Adipocyte (in vitro differentiated cells): ENCODE measurements at regions not wholly inside any gene's neighbourhood (a gene's known extent, or its start where the extent isn't known, plus 50 kb on each side); places are given as distances from the start of the nearest gene placed in this dataset.
"Not testable (repeated sequence)": the region's sequence is repeated elsewhere in the genome, so short reads cannot be mapped to it uniquely, and the experiment has no call there.

Experiments
- DNase-seq: peaks from one replicate; pipeline ENCODE4 v3.0.0-alpha.2; 2015; ENCODE audit warnings: low read depth
- H3K27me3 ChIP-seq: replicated peaks from 2 replicates; pipeline ENCODE4 v1.7.0; 2013; ENCODE audit warnings: mild to moderate bottlenecking, low read length, moderate library complexity; ENCODE audit not compliant: control insufficient read depth, insufficient read depth
- H3K36me3 ChIP-seq: 2 replicates; pipeline ENCODE4 v1.7.0; 2013; ENCODE audit warnings: low read length, mild to moderate bottlenecking, moderate library complexity; ENCODE audit not compliant: control insufficient read depth, insufficient read depth, severe bottlenecking
- H3K4me1 ChIP-seq: 2 replicates; pipeline ENCODE4 v1.7.0; 2013; ENCODE audit warnings: mild to moderate bottlenecking, low read length, moderate library complexity; ENCODE audit not compliant: control insufficient read depth, insufficient read depth
- H3K4me3 ChIP-seq: 2 replicates; pipeline ENCODE4 v1.7.0; 2013; ENCODE audit warnings: mild to moderate bottlenecking, low read length, moderate library complexity
- H3K9ac ChIP-seq: 2 replicates; pipeline ENCODE4 v1.7.0; 2013; ENCODE audit warnings: mild to moderate bottlenecking, low read length, moderate library complexity
- H3K9me3 ChIP-seq: 2 replicates; pipeline ENCODE4 v1.7.0; 2013; ENCODE audit warnings: mild to moderate bottlenecking, low read length, moderate library complexity; ENCODE audit not compliant: control insufficient read depth

- DNase-seq, H3K27me3 ChIP-seq, H3K9ac ChIP-seq, H3K4me3 ChIP-seq, H3K9me3 ChIP-seq, H3K4me1 ChIP-seq, H3K36me3 ChIP-seq: not testable (repeated sequence)
Measured at GRCh38 chr5:176061660-176062059, 93.5 kb upstream of the THOC3 start.

GRCh38 chr5:176066262-176066945 lies 98.3 kb upstream of the THOC3 start:
- not testable (repeated sequence) for H3K36me3 ChIP-seq, H3K27me3 ChIP-seq, H3K9me3 ChIP-seq, H3K4me3 ChIP-seq, H3K9ac ChIP-seq, DNase-seq, H3K4me1 ChIP-seq

- DNase-seq, H3K36me3 ChIP-seq, H3K27me3 ChIP-seq, H3K4me1 ChIP-seq, H3K9me3 ChIP-seq, H3K9ac ChIP-seq, H3K4me3 ChIP-seq: not testable (repeated sequence)
Measured at GRCh38 chr5:176067162-176067561, 99.0 kb upstream of the THOC3 start.

- not testable (repeated sequence) for H3K4me3 ChIP-seq, H3K27me3 ChIP-seq
Measured at GRCh38 chr5:176067948-176068347, 99.8 kb upstream of the THOC3 start.

GRCh38 chr5:176073996-176074571 lies 106.0 kb upstream of the THOC3 start:
- not testable (repeated sequence) for H3K4me3 ChIP-seq, H3K4me1 ChIP-seq, H3K27me3 ChIP-seq, H3K36me3 ChIP-seq, H3K9ac ChIP-seq, DNase-seq, H3K9me3 ChIP-seq

More at GRCh38 chr5:176067948-176068347, 99.8 kb upstream of the THOC3 start:
- not testable (repeated sequence) for DNase-seq, H3K4me1 ChIP-seq, H3K36me3 ChIP-seq, H3K9ac ChIP-seq, H3K9me3 ChIP-seq

- not testable (repeated sequence) for H3K9me3 ChIP-seq, H3K27me3 ChIP-seq, H3K36me3 ChIP-seq, H3K4me3 ChIP-seq, H3K9ac ChIP-seq, H3K4me1 ChIP-seq, DNase-seq
Measured at GRCh38 chr5:176083717-176084116, 115.6 kb upstream of the THOC3 start.

- H3K36me3 ChIP-seq, H3K27me3 ChIP-seq, H3K4me3 ChIP-seq, H3K9ac ChIP-seq, DNase-seq, H3K9me3 ChIP-seq, H3K4me1 ChIP-seq: not testable (repeated sequence)
Measured at GRCh38 chr5:176103083-176103482, 135.0 kb upstream of the THOC3 start.

GRCh38 chr5:176112888-176113287 lies 125.3 kb upstream of the SIMC1 start:
- not testable (repeated sequence) for H3K9me3 ChIP-seq, H3K4me3 ChIP-seq, H3K27me3 ChIP-seq, DNase-seq, H3K4me1 ChIP-seq, H3K36me3 ChIP-seq, H3K9ac ChIP-seq

GRCh38 chr5:176113673-176114335 lies 124.4 kb upstream of the SIMC1 start:
- H3K27me3 ChIP-seq, H3K9ac ChIP-seq, H3K4me3 ChIP-seq, H3K9me3 ChIP-seq, H3K4me1 ChIP-seq, DNase-seq, H3K36me3 ChIP-seq: not testable (repeated sequence)

- not testable (repeated sequence) for H3K4me1 ChIP-seq, H3K27me3 ChIP-seq, H3K9ac ChIP-seq, DNase-seq, H3K4me3 ChIP-seq, H3K36me3 ChIP-seq, H3K9me3 ChIP-seq
Measured at GRCh38 chr5:176114825-176115224, 123.4 kb upstream of the SIMC1 start.

GRCh38 chr5:176117699-176118238 lies 120.5 kb upstream of the SIMC1 start:
- H3K4me1 ChIP-seq, result not testable (repeated sequence)
- peak; percentile 31 for DNase-seq

More at GRCh38 chr5:176117699-176118238, 120.5 kb upstream of the SIMC1 start:
- H3K27me3 ChIP-seq, H3K9ac ChIP-seq, H3K36me3 ChIP-seq, H3K9me3 ChIP-seq, H3K4me3 ChIP-seq: not testable (repeated sequence)
